SK-N-SH treated with all-trans-retinoic acid at 6 μM for 48 hours (cell line): ENCODE measurements at regions not wholly inside any gene's neighbourhood (a gene's known extent, or its start where the extent isn't known, plus 50 kb on each side); places are given as distances from the start of the nearest gene placed in this dataset.

ENCODE experiments used
- ATAC-seq: fragments of 200-7000 bp; cut with Tn5 transposase; 3 replicates; pipeline ENCODE4 v1.9.1; 2020; ENCODE audit warnings: mild to moderate bottlenecking, moderate library complexity
- ARNTL ChIP-seq: fragments of 450-650 bp; formaldehyde crosslinking; IDR thresholded peaks from 2 replicates; pipeline ENCODE4 v1.5.0; 2020; ENCODE audit warnings: low read depth, mild to moderate bottlenecking, moderate library complexity, borderline replicate concordance
- CSDC2 ChIP-seq: fragments of 250-450 bp; sonication (Bioruptor Pico); IDR thresholded peaks from 2 replicates; pipeline ENCODE4 v1.5.0; 2020; ENCODE audit warnings: mild to moderate bottlenecking, moderate library complexity
- CSRNP3 ChIP-seq: fragments of 250-450 bp; sonication (Bioruptor Pico); IDR thresholded peaks from 2 replicates; pipeline ENCODE4 v1.5.1; 2021; ENCODE audit warnings: mild to moderate bottlenecking, moderate library complexity
- ESRRG ChIP-seq: fragments of 250-450 bp; sonication (Bioruptor Pico); IDR thresholded peaks from 2 replicates; pipeline ENCODE4 v1.6.1; 2021; ENCODE audit warnings: mild to moderate bottlenecking
- GLIS3 ChIP-seq: fragments of 250-450 bp; sonication (Bioruptor Pico); IDR thresholded peaks from 2 replicates; pipeline ENCODE4 v1.5.0; 2020; ENCODE audit warnings: mild to moderate bottlenecking, moderate library complexity
- ISL1 ChIP-seq: fragments of 250-450 bp; sonication (Bioruptor Pico); IDR thresholded peaks from 2 replicates; pipeline ENCODE4 v2.1.2; 2022; ENCODE audit warnings: mild to moderate bottlenecking, moderate library complexity
- OSR1 ChIP-seq: fragments of 250-450 bp; sonication (Bioruptor Pico); IDR thresholded peaks from 2 replicates; pipeline ENCODE4 v1.8.0; 2022; ENCODE audit warnings: moderate library complexity, mild to moderate bottlenecking, inconsistent platforms
- POU6F1 ChIP-seq: fragments of 250-450 bp; sonication (Bioruptor Pico); IDR thresholded peaks from 2 replicates; pipeline ENCODE4 v1.8.0; 2021; ENCODE audit warnings: low read depth, mild to moderate bottlenecking, moderate library complexity, borderline replicate concordance
- PPARA ChIP-seq: fragments of 250-450 bp; sonication (Bioruptor Pico); IDR thresholded peaks from 2 replicates; pipeline ENCODE4 v1.5.0; 2020; ENCODE audit warnings: mild to moderate bottlenecking, borderline replicate concordance
- RARB ChIP-seq: fragments of 250-450 bp; sonication (Bioruptor Pico); IDR thresholded peaks from 2 replicates; pipeline ENCODE4 v1.8.0; 2021; ENCODE audit warnings: mild to moderate bottlenecking, moderate library complexity
- SNAI2 ChIP-seq: fragments of 250-450 bp; sonication (Bioruptor Pico); IDR thresholded peaks from 2 replicates; pipeline ENCODE4 v1.5.0; 2020; ENCODE audit warnings: mild to moderate bottlenecking, moderate library complexity
- TCF4 ChIP-seq: fragments of 250-450 bp; sonication (Bioruptor Pico); IDR thresholded peaks from 2 replicates; pipeline ENCODE4 v1.8.0; 2021; ENCODE audit warnings: mild to moderate bottlenecking, moderate library complexity, borderline replicate concordance
- TOX ChIP-seq: fragments of 250-450 bp; sonication (Bioruptor Pico); IDR thresholded peaks from 2 replicates; pipeline ENCODE4 v1.8.0; 2021; ENCODE audit warnings: mild to moderate bottlenecking, moderate library complexity, borderline replicate concordance
- ZC3H10 ChIP-seq: fragments of 250-450 bp; sonication (Bioruptor Pico); IDR thresholded peaks from 2 replicates; pipeline ENCODE4 v1.5.1; 2021; ENCODE audit warnings: mild to moderate bottlenecking, moderate library complexity
- ZFP3 ChIP-seq: fragments of 250-450 bp; sonication (Bioruptor Pico); IDR thresholded peaks from 2 replicates; pipeline ENCODE4 v1.5.0; 2020; ENCODE audit warnings: mild to moderate bottlenecking, moderate library complexity
- ZFP30 ChIP-seq: fragments of 450-650 bp; formaldehyde crosslinking; IDR thresholded peaks from 2 replicates; pipeline ENCODE4 v1.5.0; 2022; ENCODE audit warnings: mild to moderate bottlenecking, moderate library complexity
- ZNF565 ChIP-seq: fragments of 450-650 bp; formaldehyde crosslinking; conservative IDR thresholded peaks from 2 replicates; pipeline ENCODE4 v1.5.0; 2020; ENCODE audit warnings: low read depth, mild to moderate bottlenecking, moderate library complexity
- ZNF70 ChIP-seq: fragments of 450-650 bp; formaldehyde crosslinking; IDR thresholded peaks from 2 replicates; pipeline ENCODE4 v1.5.0; 2020; ENCODE audit warnings: mild to moderate bottlenecking, moderate library complexity
- ZNF8 ChIP-seq: fragments of 450-650 bp; formaldehyde crosslinking; IDR thresholded peaks from 2 replicates; pipeline ENCODE4 v1.5.0; 2020; ENCODE audit warnings: mild to moderate bottlenecking, moderate library complexity
- TF ChIP-seq, protein P1 (sequence below): fragments of 250-450 bp; sonication (Bioruptor Pico); IDR thresholded peaks from 2 replicates; pipeline ENCODE4 v1.8.0; 2020; ENCODE audit warnings: mild to moderate bottlenecking, moderate library complexity, borderline replicate concordance
- TF ChIP-seq, protein P2 (sequence below): fragments of 250-450 bp; sonication (Bioruptor Pico); IDR thresholded peaks from 2 replicates; pipeline ENCODE4 v1.5.0; 2020; ENCODE audit warnings: mild to moderate bottlenecking, moderate library complexity

DNA sequence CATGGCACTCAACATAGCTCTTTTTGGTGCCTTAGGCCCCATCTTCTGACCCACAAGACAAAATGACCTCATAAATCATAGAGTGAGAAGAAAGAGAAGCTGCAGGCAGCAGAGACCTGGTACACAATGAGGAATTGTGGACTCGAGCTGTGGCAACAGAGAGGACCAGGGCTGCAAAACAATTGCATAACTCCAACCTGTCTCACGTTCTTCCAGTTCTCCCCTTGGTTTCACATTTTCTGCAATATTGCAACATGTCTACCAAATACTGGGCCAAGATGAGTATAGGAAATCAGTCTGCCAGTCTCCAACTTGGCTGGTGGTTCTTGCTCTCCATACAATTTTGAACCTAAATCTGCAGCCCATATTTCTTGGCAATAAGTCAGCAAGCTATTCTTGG is 105.3 kb downstream of the KDR start:
- TF ChIP-seq ARNTL (CRISPR knock-in tag) (no peak), CSRNP3 (CRISPR knock-in tag) (no peak), ZC3H10 (CRISPR knock-in tag) (no peak), ZFP30 (CRISPR knock-in tag) (no peak), ZNF8 (CRISPR knock-in tag) (no peak), OSR1 (CRISPR knock-in tag) (no peak), GLIS3 (no peak), POU6F1 (CRISPR knock-in tag) (no peak), TOX (CRISPR knock-in tag) (no peak), TCF4 (no peak), RARB (CRISPR knock-in tag) (no peak)
- TF ChIP-seq, protein P1, sequence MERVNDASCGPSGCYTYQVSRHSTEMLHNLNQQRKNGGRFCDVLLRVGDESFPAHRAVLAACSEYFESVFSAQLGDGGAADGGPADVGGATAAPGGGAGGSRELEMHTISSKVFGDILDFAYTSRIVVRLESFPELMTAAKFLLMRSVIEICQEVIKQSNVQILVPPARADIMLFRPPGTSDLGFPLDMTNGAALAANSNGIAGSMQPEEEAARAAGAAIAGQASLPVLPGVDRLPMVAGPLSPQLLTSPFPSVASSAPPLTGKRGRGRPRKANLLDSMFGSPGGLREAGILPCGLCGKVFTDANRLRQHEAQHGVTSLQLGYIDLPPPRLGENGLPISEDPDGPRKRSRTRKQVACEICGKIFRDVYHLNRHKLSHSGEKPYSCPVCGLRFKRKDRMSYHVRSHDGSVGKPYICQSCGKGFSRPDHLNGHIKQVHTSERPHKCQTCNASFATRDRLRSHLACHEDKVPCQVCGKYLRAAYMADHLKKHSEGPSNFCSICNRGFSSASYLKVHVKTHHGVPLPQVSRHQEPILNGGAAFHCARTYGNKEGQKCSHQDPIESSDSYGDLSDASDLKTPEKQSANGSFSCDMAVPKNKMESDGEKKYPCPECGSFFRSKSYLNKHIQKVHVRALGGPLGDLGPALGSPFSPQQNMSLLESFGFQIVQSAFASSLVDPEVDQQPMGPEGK (CRISPR knock-in tag): no peak
- ATAC-seq: no peak

- TF ChIP-seq SNAI2 (CRISPR knock-in tag) (no peak), ZNF565 (CRISPR knock-in tag) (no peak), ZFP3 (no peak), ISL1 (CRISPR knock-in tag) (no peak)
- ATAC-seq: no peak
Measured at GRCh38 chr4:55018978-55019377, 106.4 kb downstream of the KDR start.

- ATAC-seq: no peak
- TF ChIP-seq CSDC2: no peak
- no peak for TF ChIP-seq TOX (CRISPR knock-in tag)
- no peak for TF ChIP-seq ARNTL (CRISPR knock-in tag)
- TF ChIP-seq RARB (CRISPR knock-in tag): no peak
- TF ChIP-seq ISL1 (CRISPR knock-in tag): no peak
- no peak for TF ChIP-seq OSR1 (CRISPR knock-in tag)
- no peak for TF ChIP-seq ZFP30 (CRISPR knock-in tag)
- no peak for TF ChIP-seq ZNF70 (CRISPR knock-in tag)
- TF ChIP-seq POU6F1 (CRISPR knock-in tag): no peak
- no peak for TF ChIP-seq ZC3H10 (CRISPR knock-in tag)
- TF ChIP-seq ZNF8 (CRISPR knock-in tag): no peak
- TF ChIP-seq PPARA (CRISPR knock-in tag): no peak
- no peak for TF ChIP-seq ESRRG (CRISPR knock-in tag)
- TF ChIP-seq ZNF565 (CRISPR knock-in tag): no peak
- no peak for TF ChIP-seq SNAI2 (CRISPR knock-in tag)
- TF ChIP-seq GLIS3: no peak
- no peak for TF ChIP-seq TCF4
Measured at GRCh38 chr4:55018521-55018920, 106.9 kb downstream of the KDR start.

DNA sequence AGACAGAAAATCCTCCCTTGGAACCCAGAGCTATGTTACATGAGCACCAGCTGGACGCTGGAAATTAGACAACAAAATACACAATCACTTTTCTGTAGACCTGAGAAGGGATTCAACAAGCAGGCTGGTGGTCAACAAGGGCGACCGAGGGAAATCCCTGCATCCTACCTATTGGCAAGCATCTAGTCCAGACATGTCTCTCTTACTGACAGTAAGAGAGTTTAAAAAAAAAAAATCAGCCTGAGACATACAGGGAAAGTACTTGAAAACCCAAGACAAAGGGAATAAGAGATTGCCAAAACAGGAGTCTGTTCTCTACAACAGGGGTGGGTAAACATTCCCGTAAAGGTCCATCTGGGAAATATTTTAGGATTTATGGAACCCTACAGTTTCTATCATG is 108.0 kb downstream of the KDR start:
- ATAC-seq: no peak
- TF ChIP-seq CSDC2 (no peak), ZNF70 (CRISPR knock-in tag) (no peak), RARB (CRISPR knock-in tag) (no peak), GLIS3 (no peak), ZC3H10 (CRISPR knock-in tag) (no peak), ZFP3 (no peak), OSR1 (CRISPR knock-in tag) (no peak), ISL1 (CRISPR knock-in tag) (no peak), PPARA (CRISPR knock-in tag) (no peak), SNAI2 (CRISPR knock-in tag) (no peak), TOX (CRISPR knock-in tag) (no peak), POU6F1 (CRISPR knock-in tag) (no peak), ZNF565 (CRISPR knock-in tag) (no peak), ARNTL (CRISPR knock-in tag) (no peak)
- TF ChIP-seq, protein P2, sequence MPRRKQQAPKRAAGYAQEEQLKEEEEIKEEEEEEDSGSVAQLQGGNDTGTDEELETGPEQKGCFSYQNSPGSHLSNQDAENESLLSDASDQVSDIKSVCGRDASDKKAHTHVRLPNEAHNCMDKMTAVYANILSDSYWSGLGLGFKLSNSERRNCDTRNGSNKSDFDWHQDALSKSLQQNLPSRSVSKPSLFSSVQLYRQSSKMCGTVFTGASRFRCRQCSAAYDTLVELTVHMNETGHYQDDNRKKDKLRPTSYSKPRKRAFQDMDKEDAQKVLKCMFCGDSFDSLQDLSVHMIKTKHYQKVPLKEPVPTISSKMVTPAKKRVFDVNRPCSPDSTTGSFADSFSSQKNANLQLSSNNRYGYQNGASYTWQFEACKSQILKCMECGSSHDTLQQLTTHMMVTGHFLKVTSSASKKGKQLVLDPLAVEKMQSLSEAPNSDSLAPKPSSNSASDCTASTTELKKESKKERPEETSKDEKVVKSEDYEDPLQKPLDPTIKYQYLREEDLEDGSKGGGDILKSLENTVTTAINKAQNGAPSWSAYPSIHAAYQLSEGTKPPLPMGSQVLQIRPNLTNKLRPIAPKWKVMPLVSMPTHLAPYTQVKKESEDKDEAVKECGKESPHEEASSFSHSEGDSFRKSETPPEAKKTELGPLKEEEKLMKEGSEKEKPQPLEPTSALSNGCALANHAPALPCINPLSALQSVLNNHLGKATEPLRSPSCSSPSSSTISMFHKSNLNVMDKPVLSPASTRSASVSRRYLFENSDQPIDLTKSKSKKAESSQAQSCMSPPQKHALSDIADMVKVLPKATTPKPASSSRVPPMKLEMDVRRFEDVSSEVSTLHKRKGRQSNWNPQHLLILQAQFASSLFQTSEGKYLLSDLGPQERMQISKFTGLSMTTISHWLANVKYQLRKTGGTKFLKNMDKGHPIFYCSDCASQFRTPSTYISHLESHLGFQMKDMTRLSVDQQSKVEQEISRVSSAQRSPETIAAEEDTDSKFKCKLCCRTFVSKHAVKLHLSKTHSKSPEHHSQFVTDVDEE (CRISPR knock-in tag): no peak
